HG03196 (cell line): ENCODE measurements at regions not wholly inside any gene's neighbourhood (a gene's known extent, or its start where the extent isn't known, plus 50 kb on each side); places are given as distances from the start of the nearest gene placed in this dataset.

Experiments used
- ATAC-seq: cut with Tn5 transposase; IDR thresholded peaks from one replicate; pipeline ENCODE4 v1.9.1; 2021; ENCODE audit not compliant: unreplicated experiment

DNA sequence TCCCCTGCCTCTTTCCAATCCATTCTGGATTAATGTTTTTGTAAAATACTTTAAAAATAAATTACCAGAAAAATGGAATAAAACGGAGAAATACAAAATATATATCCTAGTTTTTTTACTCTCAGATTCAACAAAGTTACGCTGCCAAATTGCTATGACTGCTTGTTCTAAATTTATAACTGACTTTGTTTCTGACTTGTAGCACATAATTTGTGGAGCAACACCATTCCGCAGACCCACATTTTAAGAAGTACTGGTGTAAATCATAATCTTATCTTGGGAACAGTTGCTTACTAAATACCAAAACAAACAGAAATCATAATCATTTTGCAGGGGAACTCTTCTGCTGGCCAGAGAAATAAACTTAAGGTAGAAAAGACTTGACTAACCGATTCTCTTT lies 339.4 kb upstream of the CBLB start:
- ATAC-seq: no peak

DNA sequence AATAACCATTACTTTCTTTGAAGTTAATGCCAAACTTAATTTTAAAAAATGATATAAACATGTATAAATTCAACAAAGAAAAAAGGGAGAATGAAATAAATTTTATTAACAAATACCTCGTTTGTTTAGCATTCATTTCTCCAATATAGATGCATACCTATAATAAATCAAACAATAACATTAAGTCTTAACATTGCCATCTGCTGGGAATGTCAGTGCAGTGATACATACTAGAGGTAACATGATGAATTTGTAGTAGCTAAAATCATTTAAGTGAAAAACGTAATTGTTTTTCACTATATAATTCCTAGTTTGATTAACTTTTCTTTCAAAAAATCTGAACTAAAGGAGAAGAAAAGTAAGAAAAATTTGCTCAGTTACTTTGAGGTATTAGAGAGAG lies 340.2 kb upstream of the CBLB start:
- ATAC-seq: no peak

DNA sequence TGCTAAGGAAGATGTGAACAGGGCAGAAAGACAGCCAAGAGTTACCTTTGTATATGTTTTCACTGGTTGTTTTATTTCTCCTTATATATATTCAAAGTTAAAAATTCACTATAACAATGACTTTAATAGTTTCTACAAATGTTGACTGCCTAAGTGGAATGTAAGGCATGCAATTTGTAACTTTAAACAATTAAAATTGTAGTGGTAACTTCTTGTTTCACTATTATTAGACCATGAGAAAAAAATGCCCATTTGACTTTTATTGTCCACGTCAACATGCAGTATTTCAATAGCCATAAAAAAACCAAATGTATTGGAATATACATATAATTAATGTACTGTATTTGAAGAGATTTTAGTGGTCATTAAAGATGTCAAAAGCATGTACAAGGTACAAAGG lies 340.7 kb upstream of the CBLB start:
- ATAC-seq: no peak

DNA sequence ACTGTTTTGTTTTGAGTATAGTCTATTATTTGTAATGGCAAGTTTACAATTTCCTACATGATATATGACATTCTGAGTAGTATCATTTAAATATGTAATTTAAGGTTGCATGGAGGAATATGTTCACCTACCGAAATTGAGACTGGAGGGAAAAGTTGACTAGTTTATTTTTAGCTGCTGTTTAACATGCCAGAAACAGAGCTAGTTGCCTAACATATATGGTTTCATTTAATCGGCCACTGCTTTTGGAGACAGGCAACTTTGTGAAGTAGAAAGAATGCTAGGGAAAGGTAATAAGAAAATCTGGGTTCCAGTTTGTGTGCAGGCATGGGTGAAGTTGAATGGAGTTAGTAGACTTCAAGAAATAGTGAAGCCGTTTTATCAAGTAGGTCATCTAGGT lies 342.1 kb upstream of the CBLB start:
- ATAC-seq: no peak

DNA sequence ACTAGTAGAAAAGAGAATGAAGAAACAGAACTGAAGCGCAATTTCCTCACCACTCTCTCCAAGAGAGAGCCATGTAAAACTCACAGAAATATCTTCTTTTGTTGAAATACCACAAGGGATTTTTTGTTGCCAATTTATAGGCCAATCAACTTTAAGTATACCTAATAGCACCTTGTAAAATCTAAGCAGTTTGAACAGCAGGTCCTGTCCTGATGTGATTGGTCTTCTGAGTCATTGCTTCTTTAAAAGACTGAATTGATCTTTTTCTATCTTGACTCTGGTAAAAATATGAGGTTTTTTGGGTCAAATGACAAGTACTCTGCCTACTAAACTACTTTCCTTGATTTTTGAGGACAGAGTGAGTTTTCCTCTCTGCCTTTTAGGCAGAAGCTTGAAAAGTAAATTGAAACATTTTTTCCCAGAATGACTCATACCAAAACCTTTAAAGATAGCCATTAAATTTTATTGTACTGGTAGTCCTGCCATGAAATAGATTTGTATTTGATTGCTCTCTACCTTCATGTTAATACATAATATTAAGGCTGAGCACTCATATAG lies 343.9 kb upstream of the CBLB start:
- ATAC-seq: no peak

DNA sequence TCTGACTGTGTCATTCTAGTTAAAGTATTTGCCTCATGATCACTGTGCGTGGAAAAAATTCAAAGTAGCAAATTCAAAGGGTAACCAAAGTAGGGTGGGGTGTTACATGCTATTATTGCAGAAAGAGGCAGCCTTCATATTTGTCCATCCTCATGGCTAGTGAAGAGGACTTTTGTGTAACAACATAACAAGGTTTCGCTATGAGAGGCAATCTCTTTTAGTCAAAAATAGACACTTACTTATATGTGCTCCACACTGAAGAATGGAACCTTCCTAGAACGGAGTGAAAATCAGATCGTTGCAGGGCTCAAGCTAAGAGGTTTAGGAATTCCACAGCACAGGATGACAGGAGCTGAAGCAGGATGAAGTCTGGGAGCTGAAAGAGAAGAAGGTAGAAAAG lies 345.1 kb upstream of the CBLB start:
- ATAC-seq: no peak

DNA sequence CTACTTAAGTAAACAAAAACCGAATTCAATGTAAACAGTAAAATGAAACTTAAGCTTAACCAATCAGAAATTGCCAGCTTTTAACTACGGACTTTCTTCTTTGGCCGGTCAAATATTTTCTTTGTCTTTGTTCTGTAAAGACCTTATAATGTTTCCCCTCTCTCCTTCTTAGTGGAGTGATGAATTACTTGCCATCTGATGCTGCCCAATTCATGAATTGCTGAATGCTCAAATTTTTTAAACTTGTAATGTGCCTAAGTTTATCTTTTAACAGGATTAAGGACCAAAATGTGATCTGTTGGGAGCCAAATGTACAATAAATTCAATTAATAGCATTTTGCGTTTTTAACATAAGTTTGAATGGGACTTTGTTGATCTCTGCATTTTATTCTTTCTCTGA lies 345.8 kb upstream of the CBLB start:
- ATAC-seq: no peak

DNA sequence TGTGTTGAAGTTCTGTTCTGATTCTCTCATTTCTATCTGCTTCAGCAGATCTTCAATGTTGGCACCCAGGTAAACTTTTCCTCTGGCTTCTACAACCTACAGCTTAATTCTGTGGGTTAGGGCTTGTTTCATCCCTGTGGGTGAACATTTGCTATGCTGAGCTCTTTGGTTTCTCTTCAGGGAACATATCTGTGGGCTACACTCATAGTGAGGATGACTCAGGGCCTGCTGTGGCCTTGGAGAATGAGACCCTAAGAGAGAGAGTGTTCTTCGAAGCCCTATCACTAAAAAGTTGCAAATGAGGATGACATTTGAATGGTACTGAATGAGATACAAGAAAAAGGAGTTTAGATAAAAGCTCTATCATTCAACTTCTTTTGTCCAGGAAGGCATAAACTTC lies 346.2 kb upstream of the CBLB start:
- no peak for ATAC-seq

DNA sequence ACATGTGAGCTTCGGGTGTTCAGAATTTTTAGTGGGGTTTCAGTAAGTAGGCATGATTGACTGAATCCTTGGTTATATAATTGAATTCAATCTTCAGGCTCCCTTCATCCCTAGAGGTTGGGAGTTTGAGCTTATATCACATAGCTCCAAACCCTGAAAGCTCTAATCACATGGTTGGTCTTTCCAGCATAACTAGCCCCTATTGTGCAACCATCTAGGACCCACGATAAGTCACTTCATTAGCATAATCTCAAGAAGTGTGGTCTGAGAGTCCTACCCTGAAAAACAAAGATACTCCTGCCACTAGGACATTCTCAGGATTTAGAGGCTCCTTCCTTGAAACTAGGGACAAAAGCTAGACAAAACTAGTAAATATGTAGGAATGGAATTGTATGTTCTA lies 348.9 kb upstream of the CBLB start:
- no peak for ATAC-seq

DNA sequence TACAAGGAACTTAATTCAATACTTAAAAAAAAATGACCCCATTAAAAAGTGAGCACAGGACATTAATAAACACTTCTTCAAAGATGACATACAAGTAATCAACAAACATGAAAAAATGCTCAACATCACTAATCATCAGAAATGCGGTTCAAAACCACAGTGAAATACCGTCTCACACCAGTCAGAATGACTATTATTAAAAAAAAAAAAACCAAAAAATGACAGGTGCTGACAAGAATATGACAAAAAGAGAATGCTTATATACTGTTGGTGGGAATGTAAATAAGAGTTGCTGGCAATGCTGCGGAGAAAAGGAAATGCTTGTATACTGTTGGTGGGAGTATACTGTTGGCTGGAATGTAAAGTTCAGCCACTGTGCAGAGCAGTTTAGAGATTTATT lies 358.3 kb upstream of the CBLB start:
- no peak for ATAC-seq

DNA sequence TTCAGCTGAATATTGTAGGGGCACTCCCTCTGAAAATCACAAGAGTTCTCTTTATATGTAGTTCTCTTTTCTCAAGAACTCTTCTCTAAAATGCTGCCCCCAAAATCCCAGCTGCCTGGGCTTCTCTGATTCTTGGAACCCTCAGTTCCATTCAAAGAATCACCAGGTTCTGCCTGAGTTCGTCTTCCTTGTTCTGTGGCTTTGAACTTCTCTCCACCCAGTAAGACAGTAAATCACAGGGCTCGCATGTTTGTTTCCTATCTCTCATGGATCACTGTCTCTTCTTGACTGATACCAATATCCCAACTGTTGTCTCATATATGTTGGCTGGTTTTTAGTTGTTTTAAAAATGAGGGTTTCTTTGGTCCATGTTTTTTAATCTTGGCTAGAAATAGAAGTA lies 359.5 kb upstream of the CBLB start:
- no peak for ATAC-seq

DNA sequence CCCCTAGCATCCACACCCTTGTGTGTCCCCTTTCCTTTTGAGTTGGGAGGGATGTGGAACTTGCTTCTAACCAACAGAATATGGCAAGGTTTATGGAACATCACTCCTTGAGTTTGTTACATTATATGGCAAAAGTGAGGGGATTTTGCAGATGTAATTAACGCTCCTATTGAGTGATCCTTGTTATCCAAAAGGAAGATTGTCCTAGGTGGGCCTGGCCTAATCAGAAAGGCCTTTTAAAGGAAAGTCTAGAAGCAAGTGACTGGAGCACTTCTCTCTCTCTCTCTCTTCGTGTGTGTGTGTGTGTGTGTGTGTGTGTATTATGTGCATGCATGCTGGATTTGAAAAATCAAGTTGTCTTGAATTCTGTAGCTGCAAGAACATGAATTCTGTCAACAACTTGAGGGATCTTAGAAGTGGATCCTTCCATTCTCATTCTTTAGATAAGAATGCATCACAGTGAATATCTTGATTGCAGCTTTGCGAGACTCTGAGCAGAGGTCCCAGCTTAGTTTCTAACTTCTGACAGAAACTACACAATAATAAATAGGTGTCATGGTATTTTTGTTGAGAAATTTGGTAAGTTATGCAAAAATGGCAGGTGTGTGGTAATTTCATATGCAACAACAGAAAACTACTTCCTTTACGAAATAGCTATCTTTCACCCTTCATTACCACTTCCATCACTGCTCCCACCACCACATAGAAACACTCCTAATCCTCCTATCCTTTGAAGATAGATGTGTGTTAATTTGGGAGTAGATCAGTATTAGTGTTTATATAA lies 360.9 kb upstream of the CBLB start:
- no peak for ATAC-seq

DNA sequence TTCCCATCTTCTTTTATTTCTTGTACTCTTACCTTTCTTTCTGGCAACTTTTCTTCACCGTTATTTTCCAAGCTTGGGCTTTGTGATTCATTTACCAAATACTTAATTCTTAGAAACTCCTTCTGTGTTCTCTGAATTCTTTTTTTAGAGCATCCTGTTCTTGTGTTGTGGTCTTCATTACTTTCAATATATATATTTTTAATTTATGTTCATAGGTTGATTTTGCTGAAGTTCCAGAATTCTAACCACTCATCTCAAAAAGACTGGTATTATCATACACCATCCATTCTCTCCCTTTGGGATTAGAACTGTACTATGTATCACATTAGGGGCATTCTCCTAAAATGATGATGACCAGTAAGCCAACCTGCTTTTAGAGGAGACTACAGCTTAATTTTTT lies 362.3 kb upstream of the CBLB start:
- no peak for ATAC-seq

DNA sequence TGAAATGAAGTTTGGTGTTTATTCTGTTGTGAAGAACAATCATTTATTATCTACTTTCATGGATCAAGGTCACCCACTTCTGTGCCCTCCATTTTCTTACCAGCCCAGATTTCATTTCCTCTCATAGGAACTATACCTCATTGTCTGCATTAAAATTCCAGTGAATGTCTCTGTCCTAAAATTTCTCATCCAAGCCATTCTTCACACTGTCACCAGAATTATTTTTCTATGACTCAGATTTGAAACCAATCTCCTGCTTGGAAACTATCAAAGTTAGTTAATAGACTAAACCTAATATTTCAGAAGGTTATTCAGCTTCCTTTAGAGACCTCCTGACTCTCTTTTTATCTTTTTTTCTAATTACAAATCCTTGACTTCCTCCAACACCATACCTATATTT lies 364.1 kb upstream of the CBLB start:
- no peak for ATAC-seq

DNA sequence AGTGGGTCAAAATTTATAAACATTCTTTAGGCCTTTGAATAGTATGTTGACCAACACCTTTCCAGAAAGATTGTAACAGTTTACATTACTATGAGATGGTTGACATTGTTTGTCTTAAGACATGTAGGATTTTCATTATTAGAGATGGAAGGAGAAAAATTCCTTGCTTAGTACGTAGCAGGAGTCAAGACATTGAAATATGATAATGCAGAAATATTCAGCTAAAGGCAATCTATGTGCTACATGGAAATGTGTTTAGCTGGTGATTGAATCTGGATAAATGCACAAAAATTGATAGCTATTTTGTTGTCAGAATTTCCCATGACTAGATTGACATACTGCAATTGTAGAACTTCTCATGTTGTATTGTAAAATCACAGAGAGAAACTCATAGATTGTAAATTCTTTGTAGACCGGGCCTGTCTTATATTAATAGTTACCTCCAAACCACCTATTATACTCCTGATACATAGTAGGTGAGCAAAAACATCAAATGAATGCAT lies 370.4 kb upstream of the CBLB start:
- no peak for ATAC-seq

DNA sequence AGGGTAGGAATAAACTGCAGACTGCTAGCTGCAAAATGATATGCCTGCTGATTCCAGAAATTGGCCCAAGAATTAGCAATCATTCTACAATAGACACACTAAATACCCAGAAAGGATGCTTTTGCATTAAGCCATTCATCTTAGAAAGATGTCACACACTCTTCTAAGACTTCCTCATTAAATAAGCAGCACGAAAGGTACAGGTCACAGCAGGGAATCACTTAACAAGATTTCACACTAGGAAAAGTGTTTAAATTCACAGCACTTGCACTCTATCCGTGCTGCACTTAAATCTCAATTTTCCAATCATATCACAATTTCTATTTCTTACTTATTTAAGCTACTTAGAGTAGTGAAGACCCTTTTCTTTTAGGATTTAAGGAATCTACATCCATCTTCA lies 372.8 kb upstream of the CBLB start:
- ATAC-seq: no peak

DNA sequence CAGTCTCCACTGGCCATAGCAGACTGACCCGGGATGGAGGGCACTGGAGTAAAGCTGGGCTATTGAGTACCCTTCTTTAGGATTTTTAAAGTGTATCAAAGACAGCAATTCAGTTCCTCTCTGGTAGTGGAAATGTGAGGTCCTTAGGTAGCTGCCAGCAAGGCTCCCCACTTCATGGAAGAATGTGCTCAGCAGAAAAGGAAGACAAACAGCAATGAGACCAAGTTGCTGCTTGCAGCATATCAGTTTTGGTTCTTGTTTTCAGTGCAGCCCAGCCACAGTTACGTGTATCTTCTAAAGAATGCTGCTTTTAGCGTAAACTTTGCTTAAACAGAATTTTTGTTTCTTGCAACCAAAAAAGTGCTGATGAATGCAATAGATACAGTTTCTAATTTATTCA lies 374.0 kb upstream of the CBLB start:
- peak; percentile 58 for ATAC-seq

DNA sequence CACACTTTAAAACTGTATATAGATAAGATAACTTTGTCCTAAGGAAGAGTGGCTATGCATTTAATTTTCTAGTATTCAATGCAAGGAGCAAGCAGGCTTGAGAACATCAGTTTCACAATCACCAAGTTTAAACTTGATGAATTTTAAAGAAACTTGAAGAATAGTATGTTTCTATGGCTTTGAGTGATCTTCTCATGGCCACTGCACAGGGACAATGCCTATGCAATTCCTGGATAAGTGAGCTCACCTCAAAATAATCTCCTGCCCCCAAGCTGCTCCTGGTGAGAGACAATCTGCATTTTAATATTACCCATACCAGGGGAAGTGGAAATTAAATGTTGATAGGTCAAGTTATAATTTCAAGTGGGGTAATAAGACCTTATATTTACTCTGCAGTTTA lies 376.6 kb upstream of the CBLB start:
- ATAC-seq: no peak

DNA sequence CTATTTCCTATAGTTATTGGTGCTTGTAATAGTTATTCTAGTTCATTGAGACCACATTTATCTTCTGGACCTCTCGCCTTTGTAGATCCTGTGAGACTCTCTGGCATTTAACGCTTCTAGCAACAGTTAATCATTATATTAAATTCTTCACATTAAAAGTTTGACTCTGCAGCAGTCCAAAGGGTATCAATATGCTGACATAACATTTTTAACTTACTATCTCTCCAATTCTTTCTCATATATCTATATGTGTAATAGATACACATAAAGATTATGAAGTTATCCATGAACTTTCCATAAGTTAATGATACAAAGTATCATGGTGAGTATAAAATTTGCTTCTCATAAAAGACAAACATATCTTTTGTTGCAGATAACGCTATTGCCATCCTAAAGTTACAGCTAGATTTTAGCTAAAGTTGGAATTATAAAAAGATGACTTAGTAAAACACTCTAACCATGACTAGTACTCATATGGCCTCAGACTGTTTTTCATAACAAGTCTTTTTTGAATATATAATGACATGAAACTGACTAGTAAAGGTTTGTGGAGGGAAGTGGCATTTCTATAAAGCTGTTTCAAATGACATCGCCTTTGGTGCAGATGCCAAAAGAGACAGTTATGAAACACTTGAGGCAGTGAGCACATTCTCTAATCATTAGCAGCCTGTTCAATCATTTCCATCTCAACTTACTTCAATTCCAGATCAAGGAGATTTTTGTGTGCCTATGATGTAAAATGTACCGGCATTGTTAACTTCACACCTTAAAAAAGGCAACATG lies 379.3 kb upstream of the CBLB start:
- ATAC-seq: peak; percentile 64

DNA sequence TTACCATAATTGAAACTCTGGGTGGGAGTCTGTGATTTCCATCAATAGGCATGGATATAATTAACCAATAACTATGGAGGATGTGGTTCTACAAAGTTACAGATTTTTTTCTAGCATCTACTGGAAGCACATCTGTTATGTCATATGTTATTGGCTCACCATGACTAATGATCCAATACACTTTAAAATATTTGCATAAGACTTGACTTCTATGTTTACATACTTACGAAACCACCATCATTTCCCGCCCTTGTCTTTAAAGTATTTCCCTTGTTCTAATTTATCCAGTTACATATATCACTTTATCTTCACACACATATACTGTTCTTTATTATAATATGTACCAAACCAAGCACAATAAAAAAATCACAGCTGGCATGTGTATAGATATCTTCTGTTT lies 380.3 kb upstream of the CBLB start:
- ATAC-seq: no peak

DNA sequence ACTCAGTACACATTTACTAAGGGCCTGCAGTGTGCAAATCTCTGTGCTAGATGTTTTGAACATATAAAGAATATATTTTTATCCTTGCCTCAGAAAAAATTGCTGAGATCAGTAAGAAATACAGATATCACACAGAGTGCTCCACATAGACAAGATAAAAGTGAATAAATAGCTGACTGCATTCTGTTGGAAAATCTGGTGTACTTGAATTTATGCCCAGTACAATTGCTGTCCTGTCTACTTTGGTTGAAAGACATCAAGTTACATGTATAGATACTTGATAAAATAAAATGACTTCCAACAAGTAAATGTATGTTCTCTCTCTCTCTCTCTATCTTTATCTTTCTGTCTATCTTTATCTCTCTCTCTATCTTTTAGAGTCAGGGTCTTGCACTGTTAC lies 381.2 kb upstream of the CBLB start:
- no peak for ATAC-seq
